Gastrocnemius medialis (tissue), 4 donors: ENCODE measurements at regions not wholly inside any gene's neighbourhood (a gene's known extent, or its start where the extent isn't known, plus 50 kb on each side); places are given as distances from the start of the nearest gene placed in this dataset.
"Not testable (repeated sequence)": the region's sequence is repeated elsewhere in the genome, so short reads cannot be mapped to it uniquely, and the experiment has no call there.

Experiments
- ATAC-seq, 2 donors: fragments of 150-250 bp; one replicate each; pipeline ENCODE4 v1.9.1; 2016
- DNase-seq, 2 donors: peaks; one replicate each; pipeline ENCODE4 v3.0.0-alpha.2; 2019
- H3K27ac ChIP-seq, 4 donors: fragments of 200-600 bp; sonication (generic); 1 replicate in 1 of 4; 2 replicates in 3 of 4; pipeline ENCODE4 v1.5.1; 2016 to 2018; ENCODE audit warnings: mild to moderate bottlenecking in 2 of 4, moderate library complexity in 1 of 4
- H3K27me3 ChIP-seq, 3 donors: fragments of 200-600 bp; sonication (generic) in 2 of 3; 1 replicate in 1 of 3; 2 replicates in 2 of 3; pipeline versions ENCODE4 v1.5.1 to v1.6.0; 2016 to 2019; ENCODE audit warnings: mild to moderate bottlenecking in 1 of 3, moderate library complexity in 1 of 3
- H3K36me3 ChIP-seq, 2 donors: fragments of 200-600 bp; sonication (generic) in 1 of 2; one replicate each; pipeline ENCODE4 v1.5.1; 2017 to 2018
- H3K4me1 ChIP-seq, 2 donors: fragments of 200-600 bp; sonication (generic) in 1 of 2; one replicate each; pipeline ENCODE4 v1.5.1; 2016 to 2017; ENCODE audit warnings: mild to moderate bottlenecking in 2 of 2
- H3K4me3 ChIP-seq, 4 donors: fragments of 200-600 bp; sonication (generic) in 3 of 4; 1 replicate in 1 of 4; 2 replicates in 3 of 4; pipeline ENCODE4 v1.5.1; 2016 to 2019; ENCODE audit warnings: mild to moderate bottlenecking in 2 of 4
- H3K9me3 ChIP-seq, 3 donors: fragments of 200-600 bp; sonication (generic) in 2 of 3; 1 replicate in 1 of 3; 2 replicates in 2 of 3; pipeline ENCODE4 v1.5.1; 2016 to 2019
- in situ Hi-C, 4 donors: fragments of 200-750 bp; cut with MboI; loops; one replicate each; pipeline versions ENCODE4 v1.15.0 to v1.8.0; 2017; ENCODE audit warnings: low sequenced_read_pairs in 4 of 4
- intact Hi-C: fragments of 100-400 bp; cut with DNase I; formaldehyde crosslinking; loops from one replicate; pipeline ENCODE4 v1.15.1; 2023; ENCODE audit warnings: low total_unique reads

DNA sequence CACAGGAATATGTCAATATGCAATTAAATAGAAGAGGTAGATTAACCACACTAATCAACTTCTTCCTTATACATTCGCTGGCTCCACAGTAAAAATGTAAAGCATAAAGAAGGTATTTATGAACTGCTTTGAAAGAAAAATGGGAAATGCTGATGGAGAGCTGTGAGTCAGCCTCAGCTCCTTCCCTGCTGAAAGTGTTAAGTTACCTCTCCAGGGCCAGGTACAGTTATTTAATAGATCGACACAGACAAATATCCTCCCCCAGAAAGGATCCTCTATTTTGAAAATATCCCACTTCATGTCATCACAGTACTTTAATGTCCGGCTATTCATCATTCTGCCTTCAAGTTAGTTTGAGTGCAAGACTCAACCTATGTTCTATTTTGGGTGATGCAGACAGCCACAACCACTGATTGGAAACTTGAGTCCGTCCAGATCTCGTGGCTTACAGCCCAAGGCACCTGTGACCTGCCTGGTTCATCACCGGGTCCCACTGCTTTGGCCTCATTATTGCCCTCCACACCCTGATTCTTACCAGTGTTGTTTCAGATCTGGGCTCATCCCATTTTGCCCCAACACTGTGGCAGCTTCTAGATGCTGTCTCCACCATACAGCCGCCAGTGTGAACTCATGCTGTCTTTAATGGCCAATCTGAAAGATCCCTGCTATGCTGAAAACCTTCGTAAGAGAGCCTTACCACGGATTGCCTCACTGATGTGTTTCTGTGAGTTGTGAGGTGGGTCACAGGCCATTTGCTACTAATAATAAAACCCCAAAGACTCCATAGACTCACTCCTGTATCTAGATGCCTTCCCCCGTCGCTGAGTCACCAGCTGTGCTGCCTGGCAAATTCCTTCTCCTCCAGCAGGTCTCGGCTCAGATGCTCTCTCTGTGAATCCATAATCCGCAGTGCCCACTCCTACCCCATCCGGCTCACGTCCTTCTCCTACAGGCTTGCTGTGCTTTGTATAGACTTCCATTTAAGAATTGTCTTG lies 56.2 kb upstream of the DDAH1 start:
- ATAC-seq, H3K36me3 ChIP-seq, intact Hi-C loops, DNase-seq, H3K27me3 ChIP-seq, H3K4me1 ChIP-seq, H3K4me3 ChIP-seq, in situ Hi-C loops, H3K27ac ChIP-seq, H3K9me3 ChIP-seq: not testable (repeated sequence)

DNA sequence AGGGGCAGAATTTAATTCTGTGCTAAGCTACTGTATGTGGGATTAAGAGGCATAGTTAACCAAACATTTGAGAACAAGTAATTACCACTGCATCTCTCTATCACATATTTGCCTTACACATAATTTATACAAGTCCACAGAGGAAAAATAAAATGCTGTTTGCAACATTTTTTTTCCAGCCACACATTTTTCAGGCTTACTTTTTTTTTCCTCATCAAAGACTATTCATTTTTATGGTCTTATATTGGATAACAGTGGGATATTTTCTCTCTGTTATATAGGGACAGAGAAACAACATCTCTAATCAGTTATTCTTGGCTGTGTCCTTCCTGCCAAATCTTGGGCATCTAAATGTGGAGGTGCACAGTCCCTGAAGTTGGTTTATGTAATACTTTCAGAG lies 57.5 kb upstream of the DDAH1 start:
- DNase-seq, ATAC-seq, H3K9me3 ChIP-seq, H3K27ac ChIP-seq, intact Hi-C loops, H3K27me3 ChIP-seq, in situ Hi-C loops, H3K4me3 ChIP-seq, H3K36me3 ChIP-seq: not testable (repeated sequence)
- H3K4me1 ChIP-seq = peaks cover 7 to 10% of the 10 kb centered on the region in 2 donors

DNA sequence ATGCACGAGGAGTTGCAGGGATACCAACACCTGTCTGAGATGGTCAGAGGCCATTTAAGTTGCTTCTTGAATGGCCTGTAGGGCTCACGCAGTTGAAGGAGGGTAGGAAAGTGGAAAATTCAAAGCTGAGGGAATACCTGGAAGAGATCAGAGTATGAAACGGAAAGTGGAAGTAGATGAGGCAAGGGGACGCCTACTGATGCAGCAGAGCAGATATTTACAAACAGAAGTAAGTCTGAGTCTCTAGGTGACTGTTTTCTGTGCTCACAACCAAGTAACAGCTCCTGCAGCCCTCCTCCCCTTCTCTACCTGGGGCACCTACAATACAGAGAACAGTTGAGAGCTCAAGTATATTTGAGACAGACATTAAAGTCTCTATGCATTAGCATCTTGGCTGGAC lies 57.5 kb upstream of the CCN1 start:
- ATAC-seq, H3K9me3 ChIP-seq, H3K4me3 ChIP-seq, intact Hi-C loops, DNase-seq, H3K27me3 ChIP-seq, H3K27ac ChIP-seq, in situ Hi-C loops, H3K36me3 ChIP-seq: not testable (repeated sequence)
- peaks cover 7 to 10% of the 10 kb centered on the region in 2 donors for H3K4me1 ChIP-seq

DNA sequence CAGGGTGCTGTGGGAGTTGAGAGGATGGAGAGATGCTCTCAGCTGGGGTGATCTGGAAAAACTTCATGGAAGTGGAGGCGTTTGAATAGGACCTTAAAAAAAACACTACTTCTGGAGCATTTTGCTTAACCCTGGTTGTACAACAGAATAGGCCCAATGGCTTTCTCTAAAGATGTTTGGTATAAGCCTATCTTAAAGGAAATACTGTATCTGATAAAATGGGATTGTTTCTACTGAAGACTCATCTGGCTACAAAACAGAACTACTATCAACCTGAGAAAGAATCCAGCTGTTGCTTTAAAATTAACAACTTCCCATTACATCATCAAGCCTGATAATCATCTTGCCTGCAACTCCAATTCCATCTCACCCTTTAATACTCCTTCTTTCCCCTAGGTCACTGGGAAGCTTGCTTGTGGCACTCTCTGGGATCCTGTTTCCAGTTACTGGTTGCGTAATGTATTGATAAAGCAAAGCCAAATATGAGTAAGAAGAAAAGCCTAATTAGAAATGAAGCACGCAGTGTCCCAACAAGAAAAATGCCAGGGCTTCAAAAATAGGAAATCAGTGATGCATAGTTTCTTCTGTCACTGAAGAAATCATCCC lies 56.2 kb upstream of the CCN1 start:
- in situ Hi-C loops = not testable (repeated sequence)

DNA sequence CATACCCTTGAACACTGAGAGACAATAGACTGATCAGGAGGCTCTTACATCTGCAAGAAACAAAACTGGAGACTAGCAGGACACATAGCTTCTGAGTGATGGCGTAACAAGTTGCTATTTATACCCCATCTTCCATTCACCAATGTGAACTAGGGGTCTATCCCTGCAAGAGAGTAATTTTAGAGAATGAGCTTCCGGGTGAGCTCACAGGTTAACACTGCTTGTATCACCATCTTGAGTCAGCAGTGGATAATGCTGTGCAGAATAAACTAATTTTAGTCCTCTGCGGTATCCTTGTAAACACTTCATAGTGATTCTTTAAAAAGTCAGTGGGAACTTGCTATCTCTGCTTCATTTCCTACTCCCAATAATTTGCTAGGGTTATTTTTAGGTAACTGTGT lies 55.0 kb upstream of the CCN1 start:
- H3K27me3 ChIP-seq, H3K9me3 ChIP-seq, DNase-seq, in situ Hi-C loops, H3K4me3 ChIP-seq, intact Hi-C loops, H3K36me3 ChIP-seq: not testable (repeated sequence)
- peak; percentile 79 to 90 for ATAC-seq
- H3K4me1 ChIP-seq = peaks cover 7 to 10% of the 10 kb centered on the region in 2 donors
- H3K27ac ChIP-seq = peak overlapping the region; percentile 73 to 83 (median 76)

More for the DNA sequence above, 56.2 kb upstream of the CCN1 start:
- H3K36me3 ChIP-seq, DNase-seq, ATAC-seq, intact Hi-C loops, H3K4me3 ChIP-seq, H3K27me3 ChIP-seq, H3K9me3 ChIP-seq, H3K27ac ChIP-seq: not testable (repeated sequence)
- peaks cover 7 to 10% of the 10 kb centered on the region in 2 donors for H3K4me1 ChIP-seq

DNA sequence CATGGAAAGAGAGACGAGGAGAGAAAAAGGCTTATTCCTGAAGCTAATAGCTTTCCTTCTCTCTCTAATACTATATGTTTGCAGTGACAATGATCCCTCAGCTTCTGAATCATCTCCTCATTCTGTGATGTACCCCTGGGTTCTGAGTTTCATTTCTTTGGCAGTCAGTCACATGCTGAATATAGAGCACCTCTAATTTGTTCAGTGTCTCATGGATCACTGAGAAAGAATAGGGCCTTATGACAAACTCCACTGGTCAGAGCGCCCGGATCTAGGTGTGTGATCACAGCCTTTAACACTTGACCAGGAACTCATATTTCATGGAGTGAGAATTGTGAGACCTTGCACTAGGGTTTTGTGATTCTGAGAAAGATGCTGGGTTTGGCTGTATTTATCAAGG lies 54.3 kb upstream of the CCN1 start:
- ATAC-seq = peak; percentile 60 to 75
- H3K36me3 ChIP-seq, in situ Hi-C loops, DNase-seq, H3K9me3 ChIP-seq, intact Hi-C loops, H3K27me3 ChIP-seq, H3K4me3 ChIP-seq: not testable (repeated sequence)
- peak overlapping the region; percentile 73 to 83 (median 76) for H3K27ac ChIP-seq
- H3K4me1 ChIP-seq = peaks cover 7 to 10% of the 10 kb centered on the region in 2 donors

DNA sequence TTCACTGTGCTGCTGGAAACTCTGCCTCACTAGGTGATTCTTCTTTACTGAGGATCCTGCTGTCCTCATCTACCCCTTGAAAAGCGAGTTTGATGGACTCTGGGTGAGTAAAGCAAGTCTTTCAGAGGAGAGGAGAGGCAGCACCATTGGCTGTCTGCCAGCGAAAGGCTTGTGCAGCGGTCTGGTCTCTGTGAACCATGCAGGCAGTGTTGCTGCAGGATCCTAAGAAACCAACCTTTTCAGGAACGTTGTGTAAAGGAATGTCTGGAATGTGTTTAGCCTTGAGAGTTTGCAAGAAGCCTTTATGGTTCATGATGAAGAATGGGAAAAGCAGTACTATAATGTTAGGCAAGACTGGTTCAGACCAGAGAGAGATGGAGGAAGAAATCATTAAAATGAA lies 53.4 kb upstream of the CCN1 start:
- peak; percentile 9 to 26 for DNase-seq
- in situ Hi-C loops = not testable (repeated sequence)

More for the DNA sequence above, 53.4 kb upstream of the CCN1 start:
- H3K9me3 ChIP-seq, H3K4me3 ChIP-seq, H3K27me3 ChIP-seq, intact Hi-C loops, H3K36me3 ChIP-seq, ATAC-seq: not testable (repeated sequence)
- peak overlapping the region in 2 of 4 donors; percentile 46 to 47 for H3K27ac ChIP-seq
- peaks cover 7 to 10% of the 10 kb centered on the region in 2 donors for H3K4me1 ChIP-seq
